ENCODE measurements at regions not wholly inside any gene's neighbourhood (a gene's known extent, or its start where the extent isn't known, plus 50 kb on each side); places are given as distances from the start of the nearest gene placed in this dataset.

- Mint-ChIP-seq H3K27ac (no peak overlapping the region), H3K27me3 (ENCODE audit: low read depth, poor library complexity) (no peaks in the 10 kb centered on the region), H3K36me3 (ENCODE audit: low read depth) (no peaks in the 10 kb centered on the region), H3K4me3 (no peak overlapping the region), H3K4me1 (peaks cover 11% of the 10 kb centered on the region), H3K9me3 (no peaks in the 10 kb centered on the region)
- TF ChIP-seq CTCF (IDR thresholded peaks at IDR 0.05), result no peak
- DNase-seq, result no peak
Observed at GRCh38 chr4:138034871-138035270, 207.3 kb downstream of the SLC7A11 start.

- DNase-seq, result no peak
- H3K4me3 Mint-ChIP-seq, result no peak overlapping the region
- H3K4me1 Mint-ChIP-seq, result peaks cover 11% of the 10 kb centered on the region
- no peaks in the 10 kb centered on the region for H3K27me3 Mint-ChIP-seq (ENCODE audit: low read depth, poor library complexity)
- H3K36me3 Mint-ChIP-seq (ENCODE audit: low read depth), result no peaks in the 10 kb centered on the region
- TF ChIP-seq CTCF (IDR thresholded peaks at IDR 0.05), result no peak
- H3K9me3 Mint-ChIP-seq, result no peaks in the 10 kb centered on the region
- H3K27ac Mint-ChIP-seq, result no peak overlapping the region
Observed at GRCh38 chr4:138032222-138032621, 209.9 kb downstream of the SLC7A11 start.

- Mint-ChIP-seq H3K27ac (no peak overlapping the region), H3K27me3 (ENCODE audit: low read depth, poor library complexity) (no peaks in the 10 kb centered on the region)
- TF ChIP-seq CTCF (IDR thresholded peaks at IDR 0.05), result no peak
Observed at GRCh38 chr4:138030375-138030774, 211.8 kb downstream of the SLC7A11 start.

GRCh38 chr4:138028923-138029322 is 213.2 kb downstream of the SLC7A11 start:
- H3K36me3 Mint-ChIP-seq (ENCODE audit: low read depth), result no peaks in the 10 kb centered on the region
- H3K4me1 Mint-ChIP-seq, result no peaks in the 10 kb centered on the region
- H3K27me3 Mint-ChIP-seq (ENCODE audit: low read depth, poor library complexity), result no peaks in the 10 kb centered on the region
- DNase-seq, result no peak
- TF ChIP-seq CTCF (IDR thresholded peaks at IDR 0.05), result no peak
- no peak overlapping the region for H3K27ac Mint-ChIP-seq
- no peak overlapping the region for H3K4me3 Mint-ChIP-seq
- H3K9me3 Mint-ChIP-seq, result no peaks in the 10 kb centered on the region

More at GRCh38 chr4:138030375-138030774, 211.8 kb downstream of the SLC7A11 start:
- no peaks in the 10 kb centered on the region for H3K9me3 Mint-ChIP-seq
- no peaks in the 10 kb centered on the region for H3K4me1 Mint-ChIP-seq
- DNase-seq, result no peak
- no peak overlapping the region for H3K4me3 Mint-ChIP-seq
- H3K36me3 Mint-ChIP-seq (ENCODE audit: low read depth), result no peaks in the 10 kb centered on the region

- TF ChIP-seq CTCF (IDR thresholded peaks at IDR 0.05), result no peak
- Mint-ChIP-seq H3K36me3 (ENCODE audit: low read depth) (no peaks in the 10 kb centered on the region), H3K27ac (no peak overlapping the region), H3K27me3 (ENCODE audit: low read depth, poor library complexity) (no peaks in the 10 kb centered on the region), H3K4me1 (no peaks in the 10 kb centered on the region), H3K9me3 (peaks cover 3% of the 10 kb centered on the region), H3K4me3 (no peak overlapping the region)
- no peak for DNase-seq
Observed at GRCh38 chr4:138021139-138021830, 220.9 kb downstream of the SLC7A11 start.
